Rectal smooth muscle tissue (tissue), 1 donor: ENCODE measurements at regions not wholly inside any gene's neighbourhood (a gene's known extent, or its start where the extent isn't known, plus 50 kb on each side); places are given as distances from the start of the nearest gene placed in this dataset.

Source experiments
- H3K27ac ChIP-seq: one replicate; pipeline ENCODE4 v1.7.0; 2013; ENCODE audit warnings: low read depth, low read length, inconsistent platforms
- H3K27me3 ChIP-seq: one replicate; pipeline ENCODE4 v1.7.0; 2013; ENCODE audit warnings: low read length; ENCODE audit not compliant: control insufficient read depth, insufficient read depth
- H3K36me3 ChIP-seq: one replicate; pipeline ENCODE4 v1.7.0; 2013; ENCODE audit warnings: low read length; ENCODE audit not compliant: control insufficient read depth, insufficient read depth
- H3K4me1 ChIP-seq: one replicate; pipeline ENCODE4 v1.7.0; 2013; ENCODE audit warnings: low read length; ENCODE audit not compliant: control insufficient read depth, insufficient read depth
- H3K4me3 ChIP-seq: one replicate; pipeline ENCODE4 v1.7.0; 2013; ENCODE audit warnings: low read length
- H3K9ac ChIP-seq: one replicate; pipeline ENCODE4 v1.7.0; 2013; ENCODE audit warnings: low read length

DNA sequence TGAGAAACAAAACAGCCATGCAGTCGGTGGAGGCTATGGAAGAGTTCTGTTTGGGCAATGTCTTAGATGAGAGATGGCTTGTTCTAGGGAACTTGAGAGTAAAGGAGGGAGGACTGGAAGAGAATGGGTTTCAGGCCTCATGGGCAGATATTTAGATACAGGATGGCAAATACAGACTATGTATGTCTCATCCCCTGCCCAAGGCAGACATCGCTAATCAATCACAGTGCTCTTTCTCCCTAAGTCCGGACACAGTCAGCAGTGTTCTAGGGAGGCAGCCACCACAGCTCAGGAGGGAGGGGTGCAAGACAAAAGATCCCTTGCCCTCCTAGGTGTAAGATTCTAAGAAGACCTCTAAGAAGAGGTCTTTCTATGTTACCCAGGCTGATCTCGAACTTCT is 159.3 kb upstream of the TLE3 start:
- Histone ChIP-seq H3K27me3 (no peaks in the 10 kb centered on the region), H3K4me1 (peaks cover 6% of the 10 kb centered on the region), H3K27ac (no peak overlapping the region), H3K4me3 (no peak overlapping the region), H3K9ac (no peak overlapping the region), H3K36me3 (no peaks in the 10 kb centered on the region)

DNA sequence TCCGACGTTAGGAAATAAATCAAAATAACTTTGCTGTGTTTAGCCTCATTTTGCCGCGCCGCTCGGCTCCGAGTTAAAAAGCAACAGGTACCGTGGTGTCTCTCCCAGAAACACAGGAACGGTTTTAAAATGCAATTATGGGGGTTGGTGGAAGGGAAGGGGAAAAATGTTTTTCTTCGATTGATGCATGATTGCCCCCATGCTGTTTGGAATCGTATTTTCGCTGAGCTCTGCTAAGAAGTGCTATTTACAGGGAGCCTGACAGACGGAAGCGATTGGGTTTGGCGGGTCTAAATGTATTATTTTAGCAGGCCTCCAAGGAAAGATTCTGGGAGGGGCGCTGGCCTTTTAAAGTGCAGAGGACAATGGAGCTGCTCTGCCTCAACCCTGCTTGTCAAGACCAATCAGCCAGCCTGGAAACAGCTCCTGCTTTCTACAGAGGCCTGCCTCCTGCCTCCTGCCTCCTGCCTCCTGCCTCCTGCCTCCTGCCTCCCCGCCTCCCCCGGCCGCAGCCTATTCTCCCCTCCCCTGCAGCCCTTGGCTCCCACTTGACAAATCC is 156.7 kb upstream of the TLE3 start:
- Histone ChIP-seq H3K27ac (no peak overlapping the region), H3K36me3 (no peaks in the 10 kb centered on the region), H3K27me3 (no peaks in the 10 kb centered on the region), H3K4me3 (no peak overlapping the region), H3K9ac (no peak overlapping the region), H3K4me1 (peaks cover 6% of the 10 kb centered on the region)

DNA sequence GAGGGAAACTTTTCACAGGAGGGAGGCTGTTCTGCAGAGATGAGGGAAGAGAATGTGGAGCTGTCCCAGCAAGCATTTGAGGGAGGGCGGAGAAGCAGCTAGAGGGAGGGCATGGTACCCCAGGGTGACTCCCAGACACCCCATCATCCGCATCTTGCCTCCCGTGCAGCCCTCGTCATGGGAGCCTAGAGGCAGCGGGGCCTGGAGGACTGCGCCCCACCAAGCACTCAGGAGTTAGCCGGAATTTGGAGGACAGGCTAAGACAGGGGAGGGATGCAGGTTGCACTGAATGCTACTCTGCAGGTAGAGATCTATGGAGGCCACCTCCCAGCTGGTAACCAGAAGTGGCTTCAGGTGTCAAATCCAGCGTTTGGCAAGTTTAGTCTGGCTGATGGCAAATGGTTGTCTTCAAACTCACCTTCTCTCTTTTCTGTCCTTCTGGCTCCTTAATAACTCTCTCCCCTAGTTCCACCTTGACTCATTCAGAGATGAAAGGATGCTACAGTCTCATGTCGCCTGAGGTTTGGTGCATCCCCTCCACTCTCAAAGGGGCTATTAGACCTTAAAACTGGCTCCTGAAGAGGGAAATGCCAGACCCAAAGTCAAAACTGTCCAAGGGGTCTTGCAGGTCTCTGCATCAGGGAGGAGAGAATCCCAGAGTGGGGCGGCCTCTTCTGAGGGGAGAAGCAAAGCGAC is 155.9 kb upstream of the TLE3 start:
- H3K27ac ChIP-seq, result no peak overlapping the region
- no peak overlapping the region for H3K4me3 ChIP-seq
- H3K9ac ChIP-seq, result no peak overlapping the region
- H3K4me1 ChIP-seq, result peaks cover 2% of the 10 kb centered on the region
- H3K27me3 ChIP-seq, result no peaks in the 10 kb centered on the region
- no peaks in the 10 kb centered on the region for H3K36me3 ChIP-seq

DNA sequence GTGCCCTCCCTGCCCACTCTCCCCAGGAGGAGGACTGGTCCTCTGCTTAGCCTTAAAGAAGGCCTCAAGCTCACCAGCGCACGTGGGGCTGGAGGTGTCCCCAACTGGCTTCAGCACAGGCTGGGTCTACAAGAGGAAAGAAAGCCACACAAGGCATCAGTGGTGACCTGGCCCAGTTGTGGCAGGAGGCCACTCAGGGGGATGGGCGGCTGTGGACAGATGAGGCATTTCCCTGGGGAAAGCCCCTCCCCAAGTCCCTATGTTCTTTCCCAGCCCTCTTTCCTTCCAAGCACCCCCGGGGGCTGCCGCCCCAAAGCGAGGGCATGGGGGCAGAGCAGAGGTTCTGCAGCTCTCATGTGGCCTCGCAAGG is 155.2 kb upstream of the TLE3 start:
- Histone ChIP-seq H3K27ac (no peak overlapping the region), H3K9ac (no peak overlapping the region), H3K27me3 (no peaks in the 10 kb centered on the region), H3K4me3 (no peak overlapping the region), H3K36me3 (no peaks in the 10 kb centered on the region), H3K4me1 (no peaks in the 10 kb centered on the region)

DNA sequence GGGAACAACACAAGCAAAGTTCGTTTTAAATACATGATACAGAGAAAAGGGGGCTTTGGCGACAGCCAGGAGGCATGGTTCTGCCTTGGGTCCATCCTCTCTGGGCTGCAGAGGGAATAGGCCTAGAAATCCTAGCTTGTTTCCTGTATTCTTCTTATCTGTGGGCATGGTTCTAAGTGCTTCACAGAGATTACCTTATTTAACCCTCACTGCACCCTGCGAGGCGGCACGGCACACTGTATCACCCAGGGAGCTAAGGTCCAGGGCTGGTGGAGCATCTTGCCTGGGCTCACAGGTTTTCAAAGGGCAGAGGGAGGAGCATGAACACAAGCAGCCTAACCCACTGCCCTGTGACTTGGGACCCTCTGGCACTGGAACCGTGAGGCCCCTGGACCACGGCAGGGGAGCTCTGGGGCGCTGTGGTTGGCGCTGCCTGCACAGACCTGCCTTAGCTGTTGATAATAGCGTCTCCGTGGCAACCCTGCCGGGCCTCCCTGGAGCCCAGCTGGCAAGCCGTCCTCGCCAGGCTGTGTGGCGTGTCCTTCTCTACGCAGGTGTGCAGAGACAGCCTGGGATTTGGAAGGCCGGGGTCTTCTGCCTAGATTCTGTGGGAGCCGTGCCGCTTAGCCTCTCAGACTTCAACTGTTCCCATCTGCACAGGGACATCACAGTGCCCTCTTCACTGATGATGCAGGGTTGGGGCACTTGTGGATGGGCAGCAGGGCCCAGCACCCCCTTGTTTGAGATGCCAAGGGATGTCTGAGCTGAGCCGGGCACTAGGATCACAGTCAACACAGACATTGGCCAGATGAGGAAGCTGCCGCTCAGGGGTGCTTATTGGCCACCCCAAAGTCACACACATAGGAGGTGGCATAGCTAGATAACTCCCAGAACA is 154.6 kb upstream of the TLE3 start:
- Histone ChIP-seq H3K27ac (no peak overlapping the region), H3K36me3 (no peaks in the 10 kb centered on the region), H3K4me1 (no peaks in the 10 kb centered on the region), H3K4me3 (no peak overlapping the region), H3K9ac (no peak overlapping the region), H3K27me3 (no peaks in the 10 kb centered on the region)

DNA sequence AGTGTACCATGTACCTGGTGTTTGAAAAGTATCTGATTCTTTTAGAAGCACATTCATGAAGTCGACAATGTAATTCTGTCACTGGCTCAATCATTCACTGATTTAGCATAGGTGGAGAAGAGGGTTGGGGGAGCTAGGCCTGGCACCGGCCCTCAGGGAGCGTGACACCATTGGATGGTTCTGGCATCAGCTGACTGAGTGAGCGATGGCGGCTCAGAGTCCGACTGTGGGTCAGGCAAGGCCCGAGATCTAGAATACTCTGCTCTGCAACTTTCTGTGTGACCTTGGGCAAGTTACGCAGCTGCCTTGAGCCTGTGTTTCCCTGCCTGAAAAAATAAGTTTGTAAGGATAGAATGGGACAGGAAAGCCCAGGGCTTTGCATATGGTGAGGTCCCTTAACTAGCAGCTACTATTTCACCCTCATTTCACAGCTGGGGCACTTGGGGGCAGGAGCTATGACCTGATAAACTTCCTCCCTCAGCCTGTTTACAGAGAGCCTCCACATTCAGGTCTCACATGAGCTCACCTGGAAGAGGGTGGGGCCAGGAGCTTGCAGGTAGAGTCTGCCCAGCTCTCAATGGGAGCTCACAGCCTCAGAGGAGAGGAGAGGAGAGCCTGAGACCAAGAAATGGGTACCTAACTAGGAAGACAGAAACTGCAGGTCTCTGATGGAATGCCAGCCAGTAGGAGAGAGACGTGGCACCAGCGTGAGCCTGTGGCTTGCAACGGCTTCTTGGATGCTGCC is 153.7 kb upstream of the TLE3 start:
- Histone ChIP-seq H3K4me1 (no peaks in the 10 kb centered on the region), H3K4me3 (no peak overlapping the region), H3K27me3 (no peaks in the 10 kb centered on the region), H3K27ac (no peak overlapping the region), H3K36me3 (no peaks in the 10 kb centered on the region), H3K9ac (no peak overlapping the region)

DNA sequence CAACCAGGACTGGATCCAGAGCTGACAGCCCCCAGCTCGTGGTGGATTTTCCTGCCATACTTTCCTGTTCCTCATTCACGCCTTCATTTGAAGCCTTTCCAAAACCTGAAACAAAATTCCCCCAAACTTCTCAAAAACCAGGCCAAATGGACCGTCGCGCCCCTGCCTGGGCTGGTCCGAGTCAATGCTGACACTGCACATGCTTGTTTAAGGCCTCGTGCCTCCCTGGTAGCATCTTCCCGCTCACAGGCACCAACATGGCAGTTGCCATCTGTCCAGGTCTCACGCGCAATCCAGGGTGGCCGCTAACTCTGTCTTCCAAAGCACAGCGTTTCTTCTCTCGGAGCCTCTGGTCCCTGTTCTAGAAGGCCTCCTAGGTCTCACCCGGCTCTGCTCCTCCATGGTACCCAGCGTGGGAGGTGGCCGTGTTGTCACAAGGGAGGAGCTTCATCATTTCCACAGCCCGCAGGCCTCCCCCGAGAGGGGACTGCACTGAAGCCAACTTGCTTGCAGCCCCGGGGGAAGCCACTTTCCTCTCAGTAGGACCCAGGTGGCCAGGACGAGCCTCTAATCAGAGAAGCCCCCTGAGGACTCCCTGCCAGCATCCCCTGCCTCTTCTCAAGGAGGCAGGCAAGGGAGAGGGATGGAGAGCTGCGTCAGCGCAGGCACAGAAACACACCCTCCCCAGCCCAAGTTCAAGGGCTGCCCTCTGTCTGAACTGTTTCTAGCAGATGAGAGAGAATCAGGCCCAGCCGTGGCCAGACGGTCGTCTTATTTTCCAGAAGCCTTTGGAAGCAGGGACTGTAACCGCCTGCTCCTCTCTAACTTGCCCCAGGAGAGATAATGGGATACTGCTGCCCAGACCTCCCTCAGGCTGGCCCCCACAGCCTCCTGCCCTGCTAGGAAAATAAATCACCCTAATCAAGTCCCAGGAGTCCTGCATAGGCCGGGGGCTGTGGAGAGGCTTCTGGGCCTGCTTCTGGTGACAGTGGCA is 152.8 kb upstream of the TLE3 start:
- no peaks in the 10 kb centered on the region for H3K36me3 ChIP-seq
- H3K9ac ChIP-seq, result no peak overlapping the region
- H3K27ac ChIP-seq, result no peak overlapping the region
- H3K4me3 ChIP-seq, result no peak overlapping the region
- H3K27me3 ChIP-seq, result no peaks in the 10 kb centered on the region
- H3K4me1 ChIP-seq, result no peaks in the 10 kb centered on the region

DNA sequence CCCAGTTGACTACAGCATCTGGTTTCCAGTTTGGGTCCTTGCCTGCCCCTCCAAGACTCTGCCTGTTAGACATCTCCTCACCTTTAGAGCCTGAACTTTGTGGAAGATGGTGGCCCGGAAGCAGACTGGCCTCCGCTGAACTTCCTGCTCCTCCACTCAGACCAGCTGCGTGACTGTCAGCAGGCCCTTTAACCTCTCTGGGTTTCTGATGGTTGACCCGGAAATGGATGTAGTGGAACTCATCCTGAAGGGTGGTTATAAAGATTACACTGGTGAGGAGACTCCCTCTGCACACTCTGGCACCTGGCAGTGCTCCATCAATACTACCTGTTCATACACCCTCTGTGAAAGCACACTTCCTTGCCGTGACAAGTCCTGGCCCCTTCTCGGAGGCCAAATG is 151.9 kb upstream of the TLE3 start:
- Histone ChIP-seq H3K27me3 (no peaks in the 10 kb centered on the region), H3K36me3 (no peaks in the 10 kb centered on the region), H3K4me3 (no peak overlapping the region), H3K27ac (no peak overlapping the region), H3K9ac (no peak overlapping the region), H3K4me1 (no peaks in the 10 kb centered on the region)

DNA sequence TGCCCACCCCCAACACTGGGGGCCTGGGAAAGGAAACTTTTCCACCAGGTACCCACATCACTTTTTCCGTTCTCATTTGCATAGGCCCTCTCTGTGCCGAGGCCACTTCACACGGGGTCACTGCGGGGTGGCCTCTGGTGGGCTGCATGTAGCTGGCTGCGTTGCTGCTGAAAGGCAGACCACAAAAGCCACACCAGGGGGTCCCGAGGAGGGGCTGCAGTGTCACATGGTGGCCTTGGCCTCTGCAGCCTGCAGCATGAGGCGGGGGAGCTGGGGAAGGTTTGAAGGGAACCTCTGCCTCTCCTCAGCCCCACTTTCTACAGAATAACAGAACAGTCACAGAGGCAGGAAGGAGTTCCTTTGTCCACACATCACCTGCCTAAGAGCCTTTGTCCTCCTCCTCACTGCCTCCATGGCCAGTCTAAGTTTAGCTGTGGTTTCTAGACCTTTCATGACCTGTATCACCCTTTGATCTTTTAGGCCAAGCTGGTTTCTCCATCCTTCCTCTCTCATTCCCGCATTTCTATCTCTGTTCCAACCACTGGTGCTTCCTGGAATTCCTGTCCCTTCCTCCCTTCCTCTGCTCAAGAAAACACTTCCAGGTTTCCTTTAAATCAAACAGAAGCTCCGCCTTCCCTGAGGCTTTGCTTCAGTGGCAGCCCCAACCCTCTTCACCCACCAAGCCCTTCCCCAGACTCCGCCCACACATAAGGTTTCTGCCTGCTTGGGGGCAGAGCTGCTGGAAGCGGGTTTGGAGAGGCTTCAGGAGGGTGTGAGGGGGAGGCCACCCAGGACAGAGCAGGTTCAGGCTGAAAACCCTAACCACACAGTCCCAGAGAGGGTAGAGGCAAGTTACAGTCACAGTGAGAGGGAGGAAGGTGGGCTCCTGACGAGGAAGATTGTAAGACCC is 150.7 kb upstream of the TLE3 start:
- Histone ChIP-seq H3K4me1 (no peaks in the 10 kb centered on the region), H3K4me3 (no peak overlapping the region), H3K27me3 (no peaks in the 10 kb centered on the region), H3K27ac (no peak overlapping the region), H3K9ac (no peak overlapping the region), H3K36me3 (no peaks in the 10 kb centered on the region)

DNA sequence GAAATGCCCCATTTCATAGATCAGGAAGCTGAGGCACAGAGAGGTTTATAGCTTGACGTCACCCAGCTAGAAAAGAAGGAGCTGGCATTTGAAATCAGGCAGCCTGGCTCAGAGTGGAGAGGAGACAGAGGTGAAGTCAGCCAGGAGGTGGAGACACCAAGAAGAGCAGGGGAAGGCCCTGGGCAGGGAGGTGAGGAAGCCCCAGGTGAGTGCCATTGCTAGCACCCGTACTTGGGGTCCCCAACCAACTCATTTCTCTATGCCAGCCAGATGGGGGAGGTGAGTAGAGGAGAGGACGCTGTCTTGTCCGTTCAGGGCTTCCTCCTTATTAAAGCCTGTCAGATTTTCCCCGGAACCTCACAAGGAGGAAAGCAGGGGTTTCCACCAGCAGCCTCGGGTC is 149.6 kb upstream of the TLE3 start:
- no peak overlapping the region for H3K4me3 ChIP-seq
- H3K27ac ChIP-seq, result no peak overlapping the region
- H3K4me1 ChIP-seq, result no peaks in the 10 kb centered on the region
- no peaks in the 10 kb centered on the region for H3K36me3 ChIP-seq
- H3K27me3 ChIP-seq, result no peaks in the 10 kb centered on the region
- H3K9ac ChIP-seq, result no peak overlapping the region
